GM12874 (cell line): ENCODE measurements at regions not wholly inside any gene's neighbourhood (a gene's known extent, or its start where the extent isn't known, plus 50 kb on each side); places are given as distances from the start of the nearest gene placed in this dataset.

Experiments used
- CTCF ChIP-seq: IDR thresholded peaks from 2 replicates; pipeline ENCODE4 v1.5.1; 2011; ENCODE audit warnings: low read depth, mild to moderate bottlenecking, control low read depth, low read length, moderate library complexity; ENCODE audit not compliant: insufficient read depth

GRCh38 chr1:90502194-90502593, 214.9 kb downstream of the BARHL2 start:
- no peak for TF ChIP-seq CTCF

GRCh38 chr1:90501281-90501680, 215.8 kb downstream of the BARHL2 start:
- no peak for TF ChIP-seq CTCF

GRCh38 chr1:90494748-90495282, 222.3 kb downstream of the BARHL2 start:
- TF ChIP-seq CTCF, result no peak

- TF ChIP-seq CTCF, result no peak
Observed at GRCh38 chr1:90488451-90488850, 228.7 kb downstream of the BARHL2 start.

- TF ChIP-seq CTCF, result no peak
Observed at GRCh38 chr1:90486996-90487395, 230.1 kb downstream of the BARHL2 start.

- no peak for TF ChIP-seq CTCF
Observed at GRCh38 chr1:90486134-90486824, 230.8 kb downstream of the BARHL2 start.

GRCh38 chr1:90480271-90480835, 236.7 kb downstream of the BARHL2 start:
- no peak for TF ChIP-seq CTCF
